DND-41 (cell line): ENCODE measurements at regions not wholly inside any gene's neighbourhood (a gene's known extent, or its start where the extent isn't known, plus 50 kb on each side); places are given as distances from the start of the nearest gene placed in this dataset.

ENCODE experiments used
- EZH2 ChIP-seq: IDR thresholded peaks from 3 replicates; pipeline ENCODE4 v1.6.1; 2012; ENCODE audit warnings: borderline replicate concordance, low read depth, mild to moderate bottlenecking, moderate library complexity, low read length, inconsistent platforms; ENCODE audit not compliant: severe bottlenecking
- TF ChIP-seq, protein P1 (sequence below): IDR thresholded peaks from 2 replicates; pipeline ENCODE4 v1.5.1; 2012; ENCODE audit warnings: borderline replicate concordance, low read length, moderate library complexity, mild to moderate bottlenecking; ENCODE audit not compliant: poor library complexity, severe bottlenecking; ENCODE audit errors: extremely low read depth

DNA sequence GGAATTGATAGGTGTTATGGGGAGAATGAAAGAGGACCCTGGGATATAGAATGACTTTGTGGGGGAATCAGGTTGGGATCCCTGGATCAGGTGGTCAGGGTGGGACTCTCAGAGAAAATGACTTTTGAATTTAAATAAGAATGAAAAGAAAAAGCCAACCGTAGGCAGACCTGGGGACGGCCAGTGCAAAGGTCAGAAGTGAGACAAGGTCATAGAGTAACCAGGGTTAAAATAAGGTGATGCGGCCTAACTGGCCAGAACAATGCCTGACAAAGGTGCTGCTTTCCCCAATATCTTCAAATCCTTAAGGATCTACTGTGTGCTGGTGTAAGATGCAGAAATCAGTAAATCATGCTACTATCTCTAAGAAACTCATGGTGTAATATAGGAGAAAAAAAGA lies 238.4 kb upstream of the JUN start:
- TF ChIP-seq, protein P1, sequence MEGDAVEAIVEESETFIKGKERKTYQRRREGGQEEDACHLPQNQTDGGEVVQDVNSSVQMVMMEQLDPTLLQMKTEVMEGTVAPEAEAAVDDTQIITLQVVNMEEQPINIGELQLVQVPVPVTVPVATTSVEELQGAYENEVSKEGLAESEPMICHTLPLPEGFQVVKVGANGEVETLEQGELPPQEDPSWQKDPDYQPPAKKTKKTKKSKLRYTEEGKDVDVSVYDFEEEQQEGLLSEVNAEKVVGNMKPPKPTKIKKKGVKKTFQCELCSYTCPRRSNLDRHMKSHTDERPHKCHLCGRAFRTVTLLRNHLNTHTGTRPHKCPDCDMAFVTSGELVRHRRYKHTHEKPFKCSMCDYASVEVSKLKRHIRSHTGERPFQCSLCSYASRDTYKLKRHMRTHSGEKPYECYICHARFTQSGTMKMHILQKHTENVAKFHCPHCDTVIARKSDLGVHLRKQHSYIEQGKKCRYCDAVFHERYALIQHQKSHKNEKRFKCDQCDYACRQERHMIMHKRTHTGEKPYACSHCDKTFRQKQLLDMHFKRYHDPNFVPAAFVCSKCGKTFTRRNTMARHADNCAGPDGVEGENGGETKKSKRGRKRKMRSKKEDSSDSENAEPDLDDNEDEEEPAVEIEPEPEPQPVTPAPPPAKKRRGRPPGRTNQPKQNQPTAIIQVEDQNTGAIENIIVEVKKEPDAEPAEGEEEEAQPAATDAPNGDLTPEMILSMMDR = no peak
- TF ChIP-seq EZH2 = no peak
